T-helper 1 cell (primary cell): ENCODE measurements at regions not wholly inside any gene's neighbourhood (a gene's known extent, or its start where the extent isn't known, plus 50 kb on each side); places are given as distances from the start of the nearest gene placed in this dataset.
"Not testable (repeated sequence)": the region's sequence is repeated elsewhere in the genome, so short reads cannot be mapped to it uniquely, and the experiment has no call there.

Experiments used
- DNase-seq, 5 donors: peaks; one replicate each; pipeline ENCODE4 v3.0.0-alpha.2; 2012 to 2020

DNA sequence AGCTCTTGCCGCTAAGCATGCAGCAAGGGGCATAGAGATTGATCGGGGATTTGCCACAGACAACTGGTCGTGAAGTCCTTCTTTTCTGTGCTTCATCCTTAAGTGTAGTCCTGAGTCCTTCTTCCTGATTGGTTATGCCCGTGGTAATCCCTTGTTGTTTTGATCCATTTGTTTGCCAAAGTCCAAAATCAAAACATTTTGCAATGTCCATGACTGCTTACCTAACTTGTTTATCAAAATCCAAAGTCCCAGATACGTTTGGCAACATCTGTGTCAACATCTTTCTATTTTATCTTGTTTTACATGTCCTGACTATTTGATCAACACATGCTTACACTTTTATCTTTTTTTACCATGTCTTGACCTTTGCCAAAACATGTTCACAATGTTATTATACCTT is 229.0 kb upstream of the ZNF804A start:
- DNase-seq = no peak

DNA sequence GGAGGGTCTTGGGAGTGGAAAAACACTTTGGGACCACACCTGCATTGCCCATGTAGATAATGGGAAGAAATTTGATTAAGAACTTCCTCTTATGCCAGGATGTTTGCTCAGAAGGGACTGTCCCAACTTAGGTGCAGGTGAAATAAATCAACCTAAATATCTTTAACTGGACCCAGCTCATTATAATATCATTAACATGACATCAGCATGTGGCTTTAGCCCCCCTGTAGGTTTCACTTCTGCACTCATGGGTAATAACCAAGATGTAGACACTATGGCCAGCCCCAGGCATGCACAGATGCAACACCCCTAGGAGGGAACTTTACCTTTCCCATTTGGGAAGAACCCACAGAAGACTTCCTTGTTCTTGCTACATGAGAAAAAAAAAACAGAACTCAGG is 227.4 kb upstream of the ZNF804A start:
- DNase-seq = no peak

DNA sequence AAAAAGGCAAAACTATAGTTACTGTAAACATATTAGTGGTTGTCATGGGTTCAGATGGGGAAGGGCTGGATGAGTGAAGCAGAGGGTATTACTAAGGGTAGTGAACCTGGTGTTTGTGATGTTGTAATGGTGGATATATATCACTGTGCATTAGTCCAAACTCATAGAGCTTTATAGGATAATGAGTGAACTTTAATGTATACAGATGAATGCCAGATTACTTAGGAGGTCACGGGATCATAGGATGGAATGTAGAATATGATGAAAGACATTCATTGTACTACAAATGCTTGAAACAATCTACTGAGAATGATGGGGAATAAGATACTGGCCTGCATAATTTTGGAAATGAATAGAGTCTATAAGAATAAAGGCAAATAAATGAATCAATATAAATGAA is 226.7 kb upstream of the ZNF804A start:
- no peak for DNase-seq

DNA sequence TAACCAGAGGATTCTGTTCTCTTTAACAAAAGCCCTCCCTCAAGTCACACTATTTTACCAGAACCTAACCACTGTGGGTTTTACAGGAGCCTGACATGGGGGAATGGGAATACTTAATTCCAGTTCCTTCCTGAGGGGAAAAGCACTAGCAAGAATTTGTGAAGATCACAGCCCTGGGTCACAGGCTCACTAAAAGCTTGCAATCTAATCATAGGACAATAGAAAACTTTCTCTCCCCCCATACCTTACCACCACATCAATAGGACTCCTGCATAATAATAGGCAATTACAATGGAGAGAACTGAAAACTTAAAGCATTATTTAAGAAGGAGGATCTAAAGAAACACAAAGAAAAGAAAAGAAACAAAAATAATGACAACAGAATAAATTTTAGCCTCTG is 225.8 kb upstream of the ZNF804A start:
- no peak for DNase-seq

DNA sequence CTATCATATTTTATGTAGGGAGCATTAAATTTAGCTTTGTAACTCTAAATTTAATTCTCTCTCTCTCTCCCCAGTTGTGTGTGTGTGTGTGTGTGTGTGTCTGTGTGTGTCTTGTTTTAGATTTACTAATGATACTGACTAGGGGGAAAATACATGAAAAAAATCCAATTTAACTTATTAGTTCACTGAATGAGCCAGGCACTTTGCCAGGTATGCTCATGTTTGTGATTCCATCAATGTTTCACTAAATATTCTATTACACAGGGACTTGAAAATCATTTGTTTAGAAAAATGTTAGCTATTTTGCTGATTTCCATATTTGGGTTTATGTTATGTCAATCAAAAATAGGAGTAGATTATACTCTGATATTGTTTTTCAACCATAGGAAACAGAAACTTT is 203.7 kb upstream of the ZNF804A start:
- no peak for DNase-seq

DNA sequence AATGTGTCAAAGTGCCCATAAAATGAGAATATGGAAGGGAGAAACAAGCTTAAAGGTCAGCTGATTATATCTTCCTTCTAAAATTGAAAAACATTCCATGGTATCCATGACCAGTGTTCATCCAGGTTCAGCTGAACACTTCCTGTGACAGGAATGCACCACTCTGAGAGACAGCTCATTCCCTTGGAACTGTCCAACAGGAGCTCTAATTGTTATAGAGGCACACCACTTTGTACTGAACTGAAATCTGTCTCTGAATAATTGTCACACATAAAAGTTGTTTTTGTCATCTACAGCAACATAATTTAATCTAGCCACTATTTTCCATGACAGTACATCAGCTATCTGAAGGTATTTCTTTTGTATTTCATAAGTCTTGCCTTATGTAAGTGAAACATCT is 195.9 kb upstream of the ZNF804A start:
- DNase-seq = no peak

DNA sequence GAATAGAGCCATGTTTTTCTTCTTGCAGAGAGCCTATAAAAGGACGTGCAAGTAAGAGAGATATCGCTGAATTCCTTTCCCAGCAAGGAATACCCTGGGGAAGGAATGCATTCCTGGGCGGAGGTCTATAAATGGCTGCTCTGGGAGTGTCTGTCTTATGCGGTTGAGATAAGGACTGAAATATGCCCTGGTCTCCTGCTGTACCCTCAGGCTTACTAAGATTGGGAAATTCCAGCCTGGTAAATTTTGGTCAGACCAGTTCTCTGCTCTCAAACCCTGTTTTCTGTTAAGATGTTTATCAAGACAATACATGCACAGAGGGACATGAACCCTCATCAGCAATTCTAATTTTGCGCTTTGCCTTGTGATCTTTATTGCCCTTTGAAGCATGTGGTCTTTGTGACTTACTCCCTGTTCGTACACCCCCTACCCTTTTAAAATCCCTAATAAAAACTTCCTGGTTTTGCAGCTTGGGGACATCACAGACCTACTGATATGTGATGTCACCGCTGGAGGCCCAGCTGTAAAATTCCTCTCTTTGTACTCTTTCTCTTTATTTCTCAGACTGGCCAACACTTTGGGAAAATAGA is 191.2 kb upstream of the ZNF804A start:
- not testable (repeated sequence) for DNase-seq

DNA sequence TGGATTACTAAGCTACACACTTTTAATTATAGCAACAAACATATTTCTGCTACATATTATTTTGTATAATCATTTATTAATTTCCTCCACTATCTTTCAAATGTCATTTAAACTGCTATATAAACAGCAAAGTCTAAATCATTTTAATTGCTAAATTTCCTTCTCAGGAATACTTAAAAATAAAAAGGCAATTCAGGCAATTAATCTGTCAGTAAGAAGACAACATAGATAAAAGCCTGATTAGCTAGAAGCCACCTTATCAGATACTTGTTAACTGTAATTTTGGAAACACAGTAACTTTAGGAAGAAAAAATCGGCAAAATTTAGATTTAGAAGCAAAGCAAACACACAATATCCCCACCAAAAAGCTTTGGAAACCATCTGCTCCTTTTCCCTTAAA is 188.2 kb upstream of the ZNF804A start:
- DNase-seq = no peak

DNA sequence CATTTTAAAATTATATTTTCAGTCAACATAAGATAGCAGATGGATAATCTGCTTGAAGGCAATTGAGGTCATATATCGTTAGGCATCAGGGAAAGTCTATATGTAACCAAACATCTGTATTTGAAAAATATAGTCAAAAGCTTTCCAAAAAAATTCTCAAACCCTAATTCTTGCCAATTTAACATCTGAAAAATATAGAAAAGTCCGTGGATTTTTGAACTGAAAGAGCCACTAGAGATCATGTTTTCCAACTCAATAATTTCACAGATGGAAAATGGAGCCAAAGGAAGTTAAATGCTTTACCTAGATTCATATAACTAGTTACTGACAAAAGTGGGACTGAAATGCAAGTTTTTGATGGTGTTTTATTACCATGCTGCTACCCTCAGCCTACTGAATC is 185.1 kb upstream of the ZNF804A start:
- DNase-seq = no peak

DNA sequence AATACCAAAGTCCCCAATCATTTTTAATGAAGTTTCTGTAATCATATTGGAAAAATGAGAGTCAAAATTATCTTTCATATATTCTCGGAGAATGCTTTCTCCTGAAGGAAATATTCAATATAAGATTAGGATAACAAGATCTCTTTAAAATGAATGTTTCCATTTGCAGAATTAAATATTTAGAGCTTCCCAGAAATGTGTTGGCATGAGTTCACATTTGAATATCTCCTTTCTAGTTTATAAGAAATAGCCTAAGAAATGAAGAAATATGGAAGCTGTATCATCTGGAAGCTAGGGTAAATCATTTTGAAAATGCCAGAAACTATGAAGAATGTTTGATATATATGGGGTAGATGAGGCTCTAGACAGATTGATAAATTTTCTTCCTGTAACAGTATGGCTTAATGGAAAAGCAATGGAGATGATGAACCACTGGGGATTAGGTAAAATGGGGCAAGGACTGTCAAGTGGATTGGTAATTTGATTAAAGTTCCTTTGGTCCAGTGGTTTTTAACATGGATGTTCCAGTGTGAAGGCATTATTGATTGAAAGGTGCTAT is 184.6 kb upstream of the ZNF804A start:
- no peak for DNase-seq

DNA sequence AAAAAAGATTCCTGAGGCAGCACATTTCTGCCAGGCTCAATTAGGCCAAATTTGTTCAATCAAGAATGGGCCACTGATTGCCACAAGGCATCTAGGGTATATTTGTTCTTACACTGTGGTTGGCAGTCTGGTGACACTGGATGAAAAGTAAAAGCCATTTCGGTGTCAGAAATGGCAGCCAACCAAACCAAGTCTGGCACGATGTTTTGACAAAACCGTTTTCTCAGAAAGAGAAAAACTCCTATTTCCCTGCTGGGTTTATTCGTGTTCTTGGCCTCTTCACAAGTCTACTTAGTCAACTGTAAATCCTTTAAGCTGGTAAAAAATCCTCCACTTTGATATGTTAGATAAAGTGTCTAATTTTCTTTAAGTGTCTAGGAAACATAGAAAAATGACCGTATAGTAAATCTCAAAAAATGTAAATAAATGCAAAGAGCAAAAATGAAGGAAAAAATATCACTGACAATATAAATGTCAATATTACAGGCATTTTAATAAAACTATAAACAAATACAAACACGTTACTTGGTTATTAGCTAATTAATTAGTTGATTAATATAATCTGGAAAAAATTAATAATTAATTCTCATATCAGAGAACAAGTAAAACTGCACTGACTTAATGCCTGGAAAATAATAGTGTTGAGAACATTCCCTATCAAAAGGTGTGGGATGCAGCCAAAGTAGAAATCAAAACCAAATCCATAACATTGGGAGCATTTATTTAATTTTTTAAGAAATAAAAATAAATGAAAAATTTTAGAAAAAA is 182.0 kb upstream of the ZNF804A start:
- no peak for DNase-seq

DNA sequence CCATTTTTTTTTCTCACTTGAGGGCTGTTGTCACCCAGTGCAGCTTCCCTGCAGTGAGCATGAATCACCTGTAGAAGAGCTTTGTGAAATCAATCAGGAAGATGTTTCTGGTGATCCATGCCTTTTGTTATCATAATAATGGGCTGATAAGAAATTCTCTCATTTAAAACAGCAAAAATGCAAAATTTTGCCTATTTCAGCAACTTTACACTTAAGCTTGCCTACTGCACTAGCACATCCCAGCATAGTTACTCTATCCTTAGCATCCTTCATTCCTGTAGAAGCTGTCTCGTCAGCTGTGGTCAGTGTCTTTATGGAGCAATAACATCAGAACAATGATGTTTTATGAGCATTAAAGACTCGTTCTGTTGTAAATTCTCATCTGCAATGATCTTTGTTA is 178.6 kb upstream of the ZNF804A start:
- no peak for DNase-seq

DNA sequence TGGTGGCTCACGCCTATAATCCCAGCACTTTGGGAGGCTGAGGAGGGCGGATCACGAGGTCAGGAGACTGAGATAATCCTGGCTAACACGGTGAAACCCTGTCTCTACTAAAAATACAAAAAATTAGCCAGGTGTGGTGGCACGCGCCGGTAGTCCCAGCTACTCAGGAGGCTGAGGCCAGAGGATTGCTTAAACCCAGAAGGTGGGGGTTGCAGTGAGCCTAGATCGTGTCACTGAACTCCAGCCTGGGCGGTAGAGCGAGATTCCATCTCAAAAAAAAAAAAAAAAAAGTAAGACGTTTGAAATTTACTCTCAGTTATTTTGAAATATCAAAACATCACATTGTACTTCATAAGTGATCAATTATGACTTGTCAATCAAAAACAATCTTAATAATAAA is 176.9 kb upstream of the ZNF804A start:
- DNase-seq = not testable (repeated sequence)

DNA sequence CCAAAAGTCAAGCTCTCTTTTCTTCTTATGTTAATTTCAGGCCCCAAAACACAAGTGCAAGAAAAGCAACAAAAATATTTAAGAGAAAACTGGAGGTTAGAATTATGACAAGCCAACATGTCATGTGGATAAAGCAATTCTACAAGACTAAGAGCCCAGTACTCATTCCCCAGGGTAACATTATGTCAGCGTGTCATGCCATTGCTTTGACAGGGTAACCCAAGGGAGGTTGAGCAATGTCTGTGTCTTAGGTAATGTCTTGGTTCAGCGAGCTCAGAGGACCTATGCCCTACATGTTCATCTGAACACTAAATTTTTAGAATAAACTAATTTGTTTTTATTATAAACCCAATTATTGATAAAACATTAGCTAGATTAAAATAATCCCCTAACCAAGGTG is 173.2 kb upstream of the ZNF804A start:
- DNase-seq = no peak

DNA sequence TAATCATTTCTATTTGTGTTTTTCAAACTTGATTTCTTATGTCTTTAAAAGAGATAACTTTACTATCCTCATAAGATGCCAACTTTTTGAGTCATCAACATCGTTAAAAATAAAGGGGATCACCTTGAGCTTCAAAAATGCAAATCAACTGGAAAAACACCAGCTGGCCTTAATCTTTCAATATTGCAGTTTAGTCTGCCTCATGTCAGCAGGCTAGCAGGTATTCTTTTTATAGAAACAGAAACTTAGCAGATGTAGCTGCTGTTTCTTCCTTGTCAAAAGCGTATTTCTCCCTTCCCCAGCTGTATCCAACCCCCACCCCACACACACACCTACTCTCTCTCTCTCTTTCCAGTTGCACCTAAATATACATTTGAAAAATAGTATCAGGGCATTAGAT is 154.1 kb upstream of the ZNF804A start:
- DNase-seq = no peak

DNA sequence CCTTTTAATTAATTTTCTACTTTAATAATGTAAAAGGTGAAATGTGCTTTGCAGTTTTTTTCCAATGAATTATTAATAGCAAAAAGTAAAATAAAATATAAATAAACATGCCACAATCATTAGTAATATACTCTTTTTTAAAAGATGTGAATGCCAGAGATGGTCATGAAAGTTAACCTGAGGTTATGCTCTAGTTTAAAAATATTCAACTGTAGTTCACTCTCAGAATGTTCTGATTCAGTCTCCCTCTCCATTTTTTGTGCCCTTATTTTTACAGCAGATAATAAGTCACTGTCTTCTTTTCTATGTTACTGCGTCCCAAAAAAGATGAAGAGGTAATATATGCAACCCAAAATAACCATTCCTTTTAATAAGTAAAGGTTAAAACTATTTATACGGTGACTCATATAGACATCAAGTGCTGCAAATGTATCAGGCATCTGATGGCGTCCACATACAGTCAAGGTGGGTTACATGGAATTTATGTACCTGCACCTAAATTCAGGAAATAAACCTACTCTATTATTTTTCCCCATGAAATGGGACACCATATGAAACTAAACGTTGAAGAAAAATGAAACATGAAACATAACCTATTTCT is 153.6 kb upstream of the ZNF804A start:
- no peak for DNase-seq

DNA sequence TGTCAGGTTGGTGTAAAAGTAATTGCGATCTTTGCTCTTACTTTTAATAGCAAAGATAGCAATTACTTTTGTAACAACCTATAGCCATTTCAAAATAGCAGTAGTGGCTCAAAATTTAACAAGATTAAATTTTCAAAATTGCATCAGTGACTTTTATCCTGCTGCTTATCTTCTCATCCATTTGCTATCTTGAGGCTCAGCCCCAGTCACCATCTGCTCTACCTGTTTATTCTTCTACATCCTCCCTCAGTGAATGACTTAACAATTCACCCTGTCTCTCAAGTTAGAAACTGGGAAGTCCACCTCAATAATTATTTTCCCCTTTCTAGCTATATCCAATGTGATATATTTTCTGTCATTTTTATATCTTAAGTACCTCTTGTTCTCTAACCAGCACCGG is 148.6 kb upstream of the ZNF804A start:
- DNase-seq = no peak

DNA sequence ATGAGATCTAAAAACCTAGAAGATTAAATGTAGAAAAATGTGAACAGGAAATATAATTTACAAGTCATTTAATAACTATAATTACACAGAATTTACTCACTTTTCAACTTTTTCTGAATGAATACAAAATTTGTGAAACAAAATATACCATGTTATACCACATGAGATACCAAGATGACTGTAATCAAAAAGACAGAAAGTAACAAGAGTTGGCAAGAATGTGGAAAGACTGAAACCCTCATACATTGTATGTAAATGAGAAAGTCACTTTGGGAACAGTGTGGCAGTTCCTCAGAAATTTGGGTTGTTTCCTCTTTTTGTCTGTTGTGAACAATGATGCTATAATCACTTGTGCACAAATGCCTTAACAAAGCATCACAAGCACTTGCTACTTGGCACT is 145.4 kb upstream of the ZNF804A start:
- DNase-seq = no peak

DNA sequence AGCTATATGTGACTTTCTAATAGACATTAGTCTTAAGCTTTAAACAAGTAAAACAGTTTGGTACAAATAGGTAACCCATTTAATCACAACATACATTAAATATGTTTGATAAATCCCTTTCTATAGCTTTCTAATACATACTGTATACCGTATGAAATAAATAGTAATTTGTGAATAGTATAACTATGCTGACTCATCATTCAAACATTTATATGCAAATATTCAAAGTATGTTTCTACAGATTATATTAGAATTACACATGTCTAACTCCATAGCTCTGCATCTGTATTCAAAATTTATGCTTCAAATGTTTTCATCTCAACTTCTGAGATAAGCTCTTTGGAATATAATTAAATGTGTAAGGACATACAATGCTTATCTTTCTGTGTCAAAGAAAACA is 142.7 kb upstream of the ZNF804A start:
- DNase-seq = no peak

DNA sequence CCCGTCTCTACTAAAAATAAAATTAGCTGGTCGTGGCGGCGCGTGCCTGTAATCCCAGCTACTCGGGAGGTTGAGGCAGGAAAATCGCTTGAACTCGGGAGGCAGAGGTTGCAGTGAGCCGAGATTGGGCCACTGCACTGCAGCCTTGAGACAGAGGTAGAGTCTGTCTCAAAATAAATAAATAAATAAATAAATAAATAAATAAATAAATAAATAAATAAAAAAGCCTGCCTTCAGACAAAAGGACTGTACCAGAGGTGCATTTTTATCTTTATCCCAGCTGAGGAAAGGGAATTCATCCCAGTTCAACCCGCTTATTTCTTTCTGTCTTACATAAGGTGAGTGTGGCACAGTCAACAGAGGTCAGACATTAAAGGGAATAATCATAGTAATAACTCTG is 141.6 kb upstream of the ZNF804A start:
- DNase-seq = not testable (repeated sequence)

DNA sequence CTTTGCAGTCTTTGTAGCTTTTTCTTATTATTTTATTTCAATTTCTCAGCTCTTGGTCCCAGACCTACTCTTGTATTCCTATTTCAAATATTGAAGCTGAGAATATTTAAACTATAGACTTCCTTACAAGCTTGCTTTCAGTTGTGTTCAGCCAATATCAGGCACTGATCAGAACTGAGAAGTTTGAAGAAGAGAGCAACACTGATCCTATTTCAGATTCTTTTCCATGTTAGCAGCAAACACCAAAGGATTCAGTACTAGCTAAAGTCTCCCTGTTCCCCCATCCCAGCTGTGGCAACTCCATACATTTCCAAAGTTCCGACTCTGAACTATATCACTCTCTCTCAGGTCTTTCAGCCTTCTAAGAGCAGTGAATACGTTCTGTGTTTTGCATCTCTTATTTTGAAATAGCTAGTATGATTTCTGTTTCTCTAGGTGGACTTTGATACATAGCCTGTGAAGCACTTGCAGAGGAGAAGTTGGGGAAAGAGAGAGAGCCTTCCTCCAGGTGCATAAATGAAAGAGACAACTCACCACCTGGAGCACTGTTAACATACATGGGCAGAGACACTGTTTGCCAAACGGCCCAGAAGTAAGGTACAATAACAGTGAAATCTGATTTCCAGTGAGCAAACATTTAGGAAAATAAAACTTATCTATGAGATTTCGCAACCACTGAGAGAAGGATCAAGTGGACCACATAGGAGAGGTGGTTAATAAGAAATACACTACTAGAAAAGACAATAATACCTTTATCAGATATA is 135.0 kb upstream of the ZNF804A start:
- DNase-seq = no peak

DNA sequence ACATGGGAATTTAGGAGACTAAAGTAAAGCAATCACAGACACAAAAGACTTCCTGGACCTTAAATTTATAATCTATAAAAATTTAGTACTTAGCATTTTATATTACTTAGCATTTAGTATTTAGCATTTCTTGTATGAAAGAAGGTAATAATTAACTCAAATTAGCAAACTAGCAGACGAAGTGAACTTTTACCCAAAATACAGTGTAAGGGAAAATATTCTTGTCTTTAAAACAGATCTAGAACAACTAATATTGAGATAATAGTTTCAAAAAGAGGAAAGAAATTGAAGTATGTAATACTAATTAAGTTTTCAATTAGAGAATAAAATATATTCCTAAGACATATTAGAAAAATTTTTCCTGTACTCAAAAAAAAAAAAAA is 134.5 kb upstream of the ZNF804A start:
- no peak for DNase-seq

DNA sequence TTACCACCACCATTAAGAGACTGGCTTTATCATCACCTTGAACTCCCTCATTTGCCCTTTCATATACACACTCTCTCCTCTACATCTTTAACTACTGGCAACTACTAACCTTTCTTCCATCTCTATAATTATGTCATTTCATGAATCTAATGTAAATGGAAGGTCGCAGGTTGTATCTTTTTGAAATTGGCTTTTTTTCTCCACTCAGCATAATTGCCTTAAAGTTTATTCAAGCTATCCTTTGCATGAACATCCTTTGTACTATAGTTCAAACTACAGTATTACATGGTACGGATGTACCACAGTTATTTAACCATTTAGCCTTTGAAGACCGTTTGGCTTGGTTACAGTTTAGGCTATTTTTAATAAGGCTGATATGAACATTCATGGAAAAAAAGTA is 129.5 kb upstream of the ZNF804A start:
- no peak for DNase-seq

DNA sequence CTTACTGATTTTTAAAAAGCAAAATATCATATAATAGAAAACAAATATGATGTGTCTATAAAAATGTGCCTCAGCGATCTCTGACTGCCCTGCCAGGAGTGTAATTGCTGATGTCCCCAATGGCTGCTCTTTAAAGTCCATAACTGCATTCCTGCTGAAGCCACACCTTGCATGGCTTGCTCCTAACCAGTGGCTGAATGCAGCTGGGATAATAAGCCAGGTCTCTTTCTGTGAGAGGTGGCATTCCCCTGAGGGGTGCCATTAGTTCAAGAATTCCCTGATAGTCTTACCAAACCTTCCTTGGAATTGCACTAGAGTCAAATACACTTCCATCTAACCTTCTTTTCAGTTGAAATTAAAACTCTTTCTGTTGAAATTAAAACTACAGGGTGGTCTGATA is 125.8 kb upstream of the ZNF804A start:
- DNase-seq = no peak
